HG03175 (cell line): ENCODE measurements at regions not wholly inside any gene's neighbourhood (a gene's known extent, or its start where the extent isn't known, plus 50 kb on each side); places are given as distances from the start of the nearest gene placed in this dataset.
A peak's percentile ranks its signal among the peaks of the same experiment; 100 is the strongest.

ENCODE experiments used
- ATAC-seq: cut with Tn5 transposase; IDR thresholded peaks from one replicate; pipeline ENCODE4 v1.9.1; 2021; ENCODE audit warnings: mild to moderate bottlenecking, moderate library complexity; ENCODE audit not compliant: unreplicated experiment

GRCh38 chr5:86875539-86875938 lies 257.8 kb downstream of the COX7C start:
- ATAC-seq: no peak

- no peak for ATAC-seq
Observed at GRCh38 chr5:86878250-86878649, 260.5 kb downstream of the COX7C start.

GRCh38 chr5:86879086-86879485 lies 261.3 kb downstream of the COX7C start:
- no peak for ATAC-seq

- no peak for ATAC-seq
Observed at GRCh38 chr5:86880344-86880743, 262.6 kb downstream of the COX7C start.

GRCh38 chr5:86880785-86881492 lies 263.2 kb downstream of the COX7C start:
- peak; percentile 86 for ATAC-seq

- ATAC-seq: no peak
Observed at GRCh38 chr5:86881493-86882090, 263.9 kb downstream of the COX7C start.

GRCh38 chr5:86884608-86885007 lies 266.9 kb downstream of the COX7C start:
- ATAC-seq: no peak

- ATAC-seq: no peak
Observed at GRCh38 chr5:86885011-86885410, 267.3 kb downstream of the COX7C start.

GRCh38 chr5:86885489-86886230 lies 267.9 kb downstream of the COX7C start:
- no peak for ATAC-seq

- no peak for ATAC-seq
Observed at GRCh38 chr5:86890375-86890774, 272.6 kb downstream of the COX7C start.

- no peak for ATAC-seq
Observed at GRCh38 chr5:86894056-86894455, 276.3 kb downstream of the COX7C start.

GRCh38 chr5:86896916-86897315 lies 279.2 kb downstream of the COX7C start:
- no peak for ATAC-seq

GRCh38 chr5:86909418-86910295 lies 291.9 kb downstream of the COX7C start:
- no peak for ATAC-seq

- no peak for ATAC-seq
Observed at GRCh38 chr5:86917117-86917579, 299.4 kb downstream of the COX7C start.

- no peak for ATAC-seq
Observed at GRCh38 chr5:86918246-86918645, 300.5 kb downstream of the COX7C start.

GRCh38 chr5:86926033-86926432 lies 308.3 kb downstream of the COX7C start:
- no peak for ATAC-seq

- no peak for ATAC-seq
Observed at GRCh38 chr5:86929123-86929766, 311.5 kb downstream of the COX7C start.

GRCh38 chr5:86951761-86952160 lies 315.9 kb upstream of the RASA1 start:
- ATAC-seq: no peak

- ATAC-seq: no peak
Observed at GRCh38 chr5:86964889-86965288, 302.8 kb upstream of the RASA1 start.

- ATAC-seq: no peak
Observed at GRCh38 chr5:86968301-86968753, 299.4 kb upstream of the RASA1 start.
